ENCODE measurements at regions not wholly inside any gene's neighbourhood (a gene's known extent, or its start where the extent isn't known, plus 50 kb on each side); places are given as distances from the start of the nearest gene placed in this dataset.

- H3K4me3 ChIP-seq = no peak overlapping the region
- no peaks in the 10 kb centered on the region for H3K4me1 ChIP-seq
- DNase-seq = no peak
- no peak for TF ChIP-seq CTCF (IDR thresholded peaks at IDR 0.05)
- no peak for TF ChIP-seq POLR2A (IDR thresholded peaks at IDR 0.05)
- no peaks in the 10 kb centered on the region for H3K9me3 ChIP-seq
- intact Hi-C loops (cut with DNase I; ENCODE audit: low total_unique reads) = no loop called here
- H3K27ac ChIP-seq = no peak overlapping the region
- H3K27me3 ChIP-seq = no peaks in the 10 kb centered on the region
- H3K36me3 ChIP-seq = no peaks in the 10 kb centered on the region
Measured at GRCh38 chr4:177016541-177017141, 223.9 kb upstream of the VEGFC start.

GRCh38 chr4:177023951-177024350 lies 231.2 kb upstream of the VEGFC start:
- no peaks in the 10 kb centered on the region for H3K36me3 ChIP-seq
- DNase-seq = no peak
- no peak overlapping the region for H3K4me3 ChIP-seq
- no peaks in the 10 kb centered on the region for H3K9me3 ChIP-seq
- TF ChIP-seq CTCF (IDR thresholded peaks at IDR 0.05) = no peak
- TF ChIP-seq POLR2A (IDR thresholded peaks at IDR 0.05) = no peak
- H3K27me3 ChIP-seq = no peaks in the 10 kb centered on the region
- H3K4me1 ChIP-seq = no peaks in the 10 kb centered on the region
- intact Hi-C loops (cut with DNase I; ENCODE audit: low total_unique reads) = no loop called here
- no peak overlapping the region for H3K27ac ChIP-seq

DNA sequence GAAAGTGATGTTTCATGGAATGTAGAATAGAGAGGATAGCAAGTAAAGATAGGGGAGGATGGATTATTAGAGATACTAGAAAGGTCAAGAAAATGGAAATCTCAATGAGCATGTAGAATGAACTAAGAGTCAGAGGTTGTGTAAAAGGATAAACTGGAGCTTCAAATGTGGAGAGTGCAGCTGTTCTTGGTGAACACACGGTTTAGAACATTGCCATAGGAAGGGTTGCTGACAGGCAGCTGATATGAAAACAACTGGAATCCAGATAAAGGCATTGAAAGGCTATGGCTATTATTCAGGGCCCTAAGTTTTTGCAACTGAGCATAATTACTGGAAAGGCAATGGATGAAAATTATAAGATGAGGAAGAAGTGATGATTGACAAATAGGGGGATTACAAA lies 239.6 kb upstream of the VEGFC start:
- intact Hi-C loops (cut with DNase I; ENCODE audit: low total_unique reads) = no loop called here
- no peak for TF ChIP-seq CTCF (IDR thresholded peaks at IDR 0.05)
- TF ChIP-seq POLR2A (IDR thresholded peaks at IDR 0.05) = no peak
- no peak overlapping the region for H3K27ac ChIP-seq

GRCh38 chr4:177033135-177033534 lies 240.4 kb upstream of the VEGFC start:
- DNase-seq = no peak

More for the DNA sequence above, 239.6 kb upstream of the VEGFC start:
- Histone ChIP-seq H3K36me3 (no peaks in the 10 kb centered on the region), H3K4me1 (no peaks in the 10 kb centered on the region), H3K9me3 (no peaks in the 10 kb centered on the region), H3K4me3 (no peak overlapping the region), H3K27me3 (no peaks in the 10 kb centered on the region)
- no peak for DNase-seq

DNA sequence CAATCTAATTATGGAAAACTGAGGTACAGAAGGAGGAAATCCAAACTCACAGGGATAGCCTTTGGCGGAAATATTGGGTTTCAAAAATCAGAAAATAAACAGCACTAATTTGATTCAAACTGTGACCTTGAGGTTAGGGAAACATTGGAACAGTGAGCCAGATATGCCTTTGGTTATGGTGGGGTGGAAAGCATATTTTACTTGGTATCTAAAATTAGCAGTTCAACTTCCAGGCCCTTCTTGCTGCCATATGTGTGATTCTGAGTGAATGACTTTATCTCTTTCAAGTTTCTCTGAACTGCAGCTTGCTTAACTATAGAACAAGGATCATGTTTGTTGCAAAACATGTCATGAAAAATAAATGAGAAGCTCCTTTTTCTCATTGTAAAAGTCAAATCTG lies 240.9 kb upstream of the VEGFC start:
- no peaks in the 10 kb centered on the region for H3K4me1 ChIP-seq
- no peaks in the 10 kb centered on the region for H3K36me3 ChIP-seq
- intact Hi-C loops (cut with DNase I; ENCODE audit: low total_unique reads) = no loop called here
- H3K27ac ChIP-seq = no peak overlapping the region
- H3K4me3 ChIP-seq = no peak overlapping the region
- no peaks in the 10 kb centered on the region for H3K27me3 ChIP-seq
- TF ChIP-seq POLR2A (IDR thresholded peaks at IDR 0.05) (no peak), CTCF (IDR thresholded peaks at IDR 0.05) (no peak)
- H3K9me3 ChIP-seq = no peaks in the 10 kb centered on the region
- no peak for DNase-seq

More at GRCh38 chr4:177033135-177033534, 240.4 kb upstream of the VEGFC start:
- Histone ChIP-seq H3K4me3 (no peak overlapping the region), H3K27me3 (no peaks in the 10 kb centered on the region), H3K27ac (no peak overlapping the region), H3K9me3 (no peaks in the 10 kb centered on the region), H3K36me3 (no peaks in the 10 kb centered on the region), H3K4me1 (no peaks in the 10 kb centered on the region)
- TF ChIP-seq POLR2A (IDR thresholded peaks at IDR 0.05) = no peak
- TF ChIP-seq CTCF (IDR thresholded peaks at IDR 0.05) = no peak
- intact Hi-C loops (cut with DNase I; ENCODE audit: low total_unique reads) = no loop called here

All from uterus (tissue), 3 donors.